GM19324 (cell line): ENCODE measurements at regions not wholly inside any gene's neighbourhood (a gene's known extent, or its start where the extent isn't known, plus 50 kb on each side); places are given as distances from the start of the nearest gene placed in this dataset.
"Not testable (repeated sequence)": the region's sequence is repeated elsewhere in the genome, so short reads cannot be mapped to it uniquely, and the experiment has no call there.

Experiments used
- ATAC-seq: cut with Tn5 transposase; IDR thresholded peaks from one replicate; pipeline ENCODE4 v1.9.1; 2021; ENCODE audit warnings: mild to moderate bottlenecking, moderate library complexity; ENCODE audit not compliant: unreplicated experiment, low FRiP score

- not testable (repeated sequence) for ATAC-seq
These were observed 391.7 kb downstream of the PTPRC start for GRCh38 chr1:199030541-199030940.

- not testable (repeated sequence) for ATAC-seq
These were observed 392.3 kb downstream of the PTPRC start for GRCh38 chr1:199031170-199031569.

- not testable (repeated sequence) for ATAC-seq
These were observed 393.6 kb downstream of the PTPRC start for GRCh38 chr1:199032479-199032878.

- ATAC-seq: no peak
These were observed 394.8 kb downstream of the PTPRC start for GRCh38 chr1:199033661-199034060.

- no peak for ATAC-seq
These were observed 399.3 kb downstream of the PTPRC start for GRCh38 chr1:199038156-199038555.

- no peak for ATAC-seq
These were observed 401.5 kb downstream of the PTPRC start for GRCh38 chr1:199040076-199040905.

GRCh38 chr1:199041173-199041914 lies 402.5 kb downstream of the PTPRC start:
- peak; percentile 98 for ATAC-seq

- no peak for ATAC-seq
These were observed 403.4 kb downstream of the PTPRC start for GRCh38 chr1:199042193-199042592.

GRCh38 chr1:199044191-199044590 lies 405.4 kb downstream of the PTPRC start:
- no peak for ATAC-seq

- ATAC-seq: no peak
These were observed 407.8 kb downstream of the PTPRC start for GRCh38 chr1:199046618-199047017.

GRCh38 chr1:199054694-199055093 lies 415.9 kb downstream of the PTPRC start:
- ATAC-seq: no peak

GRCh38 chr1:199057322-199057721 lies 418.5 kb downstream of the PTPRC start:
- ATAC-seq: no peak

- no peak for ATAC-seq
These were observed 419.4 kb downstream of the PTPRC start for GRCh38 chr1:199058281-199058680.

GRCh38 chr1:199064971-199065370 lies 426.1 kb downstream of the PTPRC start:
- no peak for ATAC-seq

- ATAC-seq: peak; percentile 88
These were observed 428.6 kb downstream of the PTPRC start for GRCh38 chr1:199067483-199067882.

GRCh38 chr1:199071080-199071479 lies 432.2 kb downstream of the PTPRC start:
- no peak for ATAC-seq

- ATAC-seq: no peak
These were observed 434.3 kb downstream of the PTPRC start for GRCh38 chr1:199073166-199073565.

- no peak for ATAC-seq
These were observed 437.0 kb downstream of the PTPRC start for GRCh38 chr1:199075792-199076191.

GRCh38 chr1:199079994-199080393 lies 441.2 kb downstream of the PTPRC start:
- no peak for ATAC-seq

- peak; percentile 60 for ATAC-seq
These were observed 442.9 kb downstream of the PTPRC start for GRCh38 chr1:199081739-199082138.

- ATAC-seq: no peak
These were observed 444.0 kb downstream of the PTPRC start for GRCh38 chr1:199082778-199083389.
